Heart left ventricle (tissue), 13 donors: ENCODE measurements at regions not wholly inside any gene's neighbourhood (a gene's known extent, or its start where the extent isn't known, plus 50 kb on each side); places are given as distances from the start of the nearest gene placed in this dataset.

ENCODE experiments used
- CTCF ChIP-seq, 12 donors: fragments of 200-600 bp; sonication (generic) in 4 of 12; IDR thresholded peaks; one replicate each; pipeline versions ENCODE4 v1.5.0 to v1.8.0; 2018 to 2022; ENCODE audit warnings: antibody characterized with exemption in 12 of 12, mild to moderate bottlenecking in 5 of 12
- POLR2A ChIP-seq, 2 donors: fragments of 450-650 bp; IDR thresholded peaks; one replicate each; pipeline ENCODE4 v1.6.1; 2017; ENCODE audit warnings: antibody characterized with exemption in 2 of 2, mild to moderate bottlenecking in 2 of 2, moderate library complexity in 2 of 2
- donor health status: ischemic (EF 13 %, LVEDD 7.1; RV severe dilation, severe dysfunction).
- donor health status: DM: no; HTN: yes; CAD: no.
- donor health status: DM: no; HTN: no; CAD: no.
- donor health status: ischemic (EF 25% LVEDD 6.9; RV normal size, moderate dysfunction).
- donor health status: ischemic (EF 25% LVEDD 5.7; RV mildly dilated, moderate dysfunction).
- donor health status: ischemic (EF 35%, LVEDD 5.7; RV mildly dilated, moderate dysfunction).
- donor health status: nonischemic (EF 11% LVEDD 7.7; RV severe dilation, severe dysfunction).
- donor health status: DM: yes; HTN: yes; CAD: no.
- donor health status: PGD.
- donor health status: ischemic (EF 29% LVEDD 5.4; RV normal size, mild dysfunction).
- donor health status: nonischemic (EF 23%, LVEDD 6.1; RV moderate dilation, normal function).

GRCh38 chr11:69940246-69940610 lies 121.0 kb upstream of the FGF3 start:
- TF ChIP-seq CTCF (IDR thresholded peaks at IDR 0.05) (no peak), POLR2A (IDR thresholded peaks at IDR 0.05) (no peak)
